ENCODE measurements at regions not wholly inside any gene's neighbourhood (a gene's known extent, or its start where the extent isn't known, plus 50 kb on each side); places are given as distances from the start of the nearest gene placed in this dataset.

DNA sequence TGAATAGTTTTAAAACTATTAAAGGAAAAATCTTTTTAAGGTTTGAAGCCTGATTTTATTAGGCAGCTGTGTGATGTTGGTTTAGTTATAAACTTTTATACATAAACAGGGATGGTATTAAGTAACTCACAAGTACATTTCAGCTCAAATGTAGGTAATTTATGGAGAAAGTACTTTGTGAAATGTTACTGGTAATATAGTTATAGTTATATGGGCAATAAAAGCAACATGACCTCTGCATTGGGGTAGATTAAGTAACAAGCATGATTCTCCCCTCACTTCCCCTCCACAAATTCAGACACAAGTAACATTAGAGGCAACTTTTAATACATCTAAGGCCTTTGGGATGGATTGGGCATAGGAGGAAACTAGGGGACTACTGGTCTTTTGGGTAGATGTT, 154.3 kb upstream of the ID4 start:
- DNase-seq (ENCODE audit: extremely low spot score), result peak; percentile 27
- TF ChIP-seq ARNT (IDR thresholded peaks at IDR 0.05) (peak; percentile 60), FOXK2 (IDR thresholded peaks at IDR 0.05) (0 out of 2 replicates have a peak, but pooled peaks have one; percentile 60), LEF1 (IDR thresholded peaks at IDR 0.05; ENCODE audit: borderline replicate concordance) (0 out of 2 replicates have a peak, but pooled peaks have one; percentile 32), CTBP1 (IDR thresholded peaks at IDR 0.05; ENCODE audit: borderline replicate concordance) (peak; percentile 76; the same call in 1 of the 2 replicates), HDGF (IDR thresholded peaks at IDR 0.05; ENCODE audit: borderline replicate concordance) (no peak), SP1 (IDR thresholded peaks at IDR 0.05) (no peak), SUZ12 (IDR thresholded peaks at IDR 0.05) (no peak), FOXM1 (IDR thresholded peaks at IDR 0.05; ENCODE audit: borderline replicate concordance) (peak; percentile 64; the same call in 1 of the 2 replicates)
- TF ChIP-seq, protein P1, sequence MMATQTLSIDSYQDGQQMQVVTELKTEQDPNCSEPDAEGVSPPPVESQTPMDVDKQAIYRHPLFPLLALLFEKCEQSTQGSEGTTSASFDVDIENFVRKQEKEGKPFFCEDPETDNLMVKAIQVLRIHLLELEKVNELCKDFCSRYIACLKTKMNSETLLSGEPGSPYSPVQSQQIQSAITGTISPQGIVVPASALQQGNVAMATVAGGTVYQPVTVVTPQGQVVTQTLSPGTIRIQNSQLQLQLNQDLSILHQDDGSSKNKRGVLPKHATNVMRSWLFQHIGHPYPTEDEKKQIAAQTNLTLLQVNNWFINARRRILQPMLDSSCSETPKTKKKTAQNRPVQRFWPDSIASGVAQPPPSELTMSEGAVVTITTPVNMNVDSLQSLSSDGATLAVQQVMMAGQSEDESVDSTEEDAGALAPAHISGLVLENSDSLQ (IDR thresholded peaks at IDR 0.05), result peak; percentile 84
- ChIA-PET CTCF (interaction anchor here (0.7 kb wide), 1 partner anchor 75 kb away, joined by 3 read pairs; no protein-coding TSS in a partner anchor), POLR2A (interaction anchor here (0.6 kb wide), 1 partner anchor 366 kb away, joined by 3 read pairs; no protein-coding TSS in a partner anchor)

DNA sequence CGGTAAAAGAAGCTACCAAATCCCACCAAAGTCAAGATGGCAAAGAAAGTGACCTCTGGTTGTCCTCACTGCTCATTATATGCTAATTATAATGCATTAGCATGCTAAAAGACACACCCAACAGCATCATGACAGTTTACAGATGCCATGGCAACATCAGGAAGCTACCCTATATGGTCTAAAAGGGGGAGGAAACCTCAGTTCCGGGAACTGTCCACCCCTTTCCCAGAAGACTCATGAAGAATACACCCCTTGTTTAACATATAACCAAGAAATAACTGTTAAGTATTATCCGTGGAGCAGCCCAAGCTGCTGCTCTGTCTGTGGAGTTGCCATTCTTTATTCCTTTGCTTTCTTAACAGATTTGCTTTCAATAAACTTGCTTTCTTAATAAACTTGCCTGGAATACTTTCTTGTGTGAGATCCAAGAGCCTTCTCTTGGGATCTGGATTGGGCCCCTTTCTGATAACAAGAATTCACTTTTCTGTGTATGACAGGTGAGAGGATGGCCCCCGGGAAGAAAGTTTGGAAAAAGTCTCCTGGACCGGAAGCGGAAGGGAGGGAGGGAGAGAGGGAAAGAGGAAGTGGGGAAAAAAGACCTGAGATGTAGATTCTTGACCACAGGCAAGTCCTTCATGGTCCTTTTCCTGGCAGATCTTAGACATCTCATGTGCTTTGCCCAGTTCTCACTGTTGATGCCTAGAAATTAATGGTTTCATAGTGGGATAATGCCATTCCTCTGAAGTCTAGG, 146.7 kb upstream of the ID4 start:
- no peak for TF ChIP-seq TARDBP (IDR thresholded peaks at IDR 0.05)
- CTCF ChIA-PET, result interaction anchor here (0.6 kb wide), 1 partner anchor 1308 kb away, joined by 3 read pairs; no protein-coding TSS in a partner anchor
- POLR2A ChIA-PET, result no interaction called here
- no peak for DNase-seq (ENCODE audit: extremely low spot score)

DNA sequence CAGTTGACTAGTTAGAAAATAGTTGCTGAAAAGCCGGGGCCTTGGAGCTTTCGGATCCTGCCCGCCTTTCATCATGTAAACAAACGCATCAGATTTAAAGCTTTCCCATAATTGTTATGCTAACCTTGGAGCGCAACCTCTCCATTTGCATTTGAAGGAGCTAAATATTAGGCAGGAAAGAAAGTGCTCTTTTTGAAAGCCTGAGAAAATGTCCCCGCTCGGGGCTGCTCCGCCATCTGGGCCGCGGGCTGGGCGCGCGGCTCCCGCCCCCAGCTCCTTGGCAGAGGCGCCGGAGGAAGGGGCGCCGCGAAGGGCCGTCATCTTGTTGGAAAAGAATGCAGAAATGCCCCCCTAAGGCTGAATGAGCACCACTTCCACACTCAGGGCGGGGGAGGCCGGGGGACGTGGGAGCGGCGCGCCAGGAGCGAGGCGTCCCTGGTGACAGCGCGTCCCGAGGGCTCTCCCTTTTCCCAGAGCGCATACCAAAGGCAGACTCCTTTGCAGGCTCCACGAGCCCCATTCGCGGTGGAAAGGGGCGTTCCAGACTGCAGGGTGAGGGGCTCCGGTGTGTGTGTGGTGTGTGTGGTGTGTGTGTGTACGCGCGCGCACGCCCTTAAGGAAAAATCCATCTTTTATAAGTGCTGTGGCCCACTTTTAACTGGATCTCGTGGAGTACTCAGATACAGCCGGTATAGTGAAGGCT, 145.6 kb upstream of the ID4 start:
- TF ChIP-seq ZNF384 (IDR thresholded peaks at IDR 0.05) (no peak), SP1 (IDR thresholded peaks at IDR 0.05) (no peak), TARDBP (IDR thresholded peaks at IDR 0.05) (no peak), SUZ12 (IDR thresholded peaks at IDR 0.05) (no peak), L3MBTL2 (conservative IDR thresholded peaks at IDR 0.05) (no peak), LEF1 (IDR thresholded peaks at IDR 0.05; ENCODE audit: borderline replicate concordance) (no peak), CTBP1 (IDR thresholded peaks at IDR 0.05; ENCODE audit: borderline replicate concordance) (no peak), ARNT (IDR thresholded peaks at IDR 0.05) (no peak), BHLHE40 (IDR thresholded peaks at IDR 0.05; ENCODE audit: borderline replicate concordance) (no peak), FOXA1 (IDR thresholded peaks at IDR 0.05) (no peak), FOXM1 (IDR thresholded peaks at IDR 0.05; ENCODE audit: borderline replicate concordance) (no peak), NFRKB (IDR thresholded peaks at IDR 0.05) (no peak), HDGF (IDR thresholded peaks at IDR 0.05; ENCODE audit: borderline replicate concordance) (no peak), FOXK2 (IDR thresholded peaks at IDR 0.05) (no peak), ELF4 (IDR thresholded peaks at IDR 0.05) (no peak)
- TF ChIP-seq, protein P1 (IDR thresholded peaks at IDR 0.05), result no peak
- ChIA-PET POLR2A (no interaction called here), CTCF (interaction anchor here (0.6 kb wide), 1 partner anchor 1309 kb away, joined by 3 read pairs; no protein-coding TSS in a partner anchor)
- DNase-seq (ENCODE audit: extremely low spot score), result no peak

DNA sequence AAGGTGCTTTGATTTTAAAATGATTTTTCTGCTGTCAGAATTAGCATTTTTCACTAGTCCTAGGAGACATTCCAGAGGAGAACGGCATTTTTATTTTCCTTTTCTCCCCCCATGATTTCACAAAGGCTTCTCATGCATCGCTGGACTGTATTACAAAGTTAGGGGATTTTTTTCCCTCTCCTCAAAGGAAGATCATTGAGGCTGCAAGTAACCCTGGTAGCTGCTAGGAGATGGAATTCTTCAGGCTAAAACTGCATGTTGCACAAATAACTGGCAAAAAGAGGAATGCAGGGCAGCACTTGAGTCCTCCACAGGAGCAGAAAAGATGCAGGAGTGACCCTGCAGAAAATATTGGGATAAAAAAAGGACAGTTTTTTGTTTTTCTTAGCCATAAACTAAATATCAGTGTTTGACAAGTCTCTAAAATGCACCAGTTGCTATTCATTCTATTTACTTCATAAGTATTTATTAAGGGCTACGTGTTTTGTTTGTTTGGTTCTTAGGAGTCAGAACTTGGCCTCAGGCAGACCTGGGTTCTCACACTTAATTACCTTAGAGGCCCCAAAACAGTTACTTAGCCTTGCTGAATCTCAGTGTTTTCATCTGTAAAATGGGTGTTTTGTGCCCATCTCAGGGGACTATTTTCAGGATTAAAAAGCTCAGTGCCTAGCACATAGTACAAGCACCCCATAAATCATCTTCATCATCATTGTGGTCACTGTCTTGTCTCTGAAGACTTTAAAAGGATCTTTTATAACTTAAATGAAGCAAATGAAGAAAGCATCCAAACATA, 144.5 kb upstream of the ID4 start:
- ChIA-PET CTCF (no interaction called here), POLR2A (no interaction called here)
- DNase-seq (ENCODE audit: extremely low spot score), result no peak
- TF ChIP-seq L3MBTL2 (conservative IDR thresholded peaks at IDR 0.05) (no peak), ARNT (IDR thresholded peaks at IDR 0.05) (no peak), FOXM1 (IDR thresholded peaks at IDR 0.05; ENCODE audit: borderline replicate concordance) (no peak), ZNF384 (IDR thresholded peaks at IDR 0.05) (no peak), BHLHE40 (IDR thresholded peaks at IDR 0.05; ENCODE audit: borderline replicate concordance) (no peak), SP1 (IDR thresholded peaks at IDR 0.05) (no peak), NFRKB (IDR thresholded peaks at IDR 0.05) (no peak), SUZ12 (IDR thresholded peaks at IDR 0.05) (no peak), TARDBP (IDR thresholded peaks at IDR 0.05) (no peak), ELF4 (IDR thresholded peaks at IDR 0.05) (no peak), FOXK2 (IDR thresholded peaks at IDR 0.05) (no peak), FOXA1 (IDR thresholded peaks at IDR 0.05) (no peak), HDGF (IDR thresholded peaks at IDR 0.05; ENCODE audit: borderline replicate concordance) (no peak), CTBP1 (IDR thresholded peaks at IDR 0.05; ENCODE audit: borderline replicate concordance) (no peak), LEF1 (IDR thresholded peaks at IDR 0.05; ENCODE audit: borderline replicate concordance) (no peak)
- TF ChIP-seq, protein P1 (IDR thresholded peaks at IDR 0.05), result no peak

DNA sequence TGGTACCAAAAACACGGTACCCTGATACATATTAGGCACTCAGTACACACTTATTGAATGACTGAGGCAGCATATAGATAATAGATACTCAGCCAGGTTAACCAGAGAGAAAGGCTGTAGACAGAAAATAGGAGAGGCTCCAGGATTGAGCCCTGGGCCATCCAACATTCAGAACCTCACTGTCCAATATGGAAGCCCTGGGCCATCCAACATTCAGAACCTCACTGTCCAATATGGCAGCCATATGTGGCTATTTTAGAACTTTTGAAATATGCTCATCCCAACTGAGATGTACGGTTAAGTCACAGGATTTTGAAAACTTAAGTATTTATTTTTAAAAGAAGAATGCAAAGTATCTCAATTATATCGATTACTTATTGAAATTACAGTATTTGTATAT, 142.5 kb upstream of the ID4 start:
- ChIA-PET CTCF (no interaction called here), POLR2A (no interaction called here)
- TF ChIP-seq SP1 (IDR thresholded peaks at IDR 0.05) (no peak), BHLHE40 (IDR thresholded peaks at IDR 0.05; ENCODE audit: borderline replicate concordance) (no peak), HDGF (IDR thresholded peaks at IDR 0.05; ENCODE audit: borderline replicate concordance) (no peak), FOXA1 (IDR thresholded peaks at IDR 0.05) (no peak)
- DNase-seq (ENCODE audit: extremely low spot score), result no peak

Data from HEK293T (cell line).